ENCODE measurements at regions not wholly inside any gene's neighbourhood (a gene's known extent, or its start where the extent isn't known, plus 50 kb on each side); places are given as distances from the start of the nearest gene placed in this dataset.

DNA sequence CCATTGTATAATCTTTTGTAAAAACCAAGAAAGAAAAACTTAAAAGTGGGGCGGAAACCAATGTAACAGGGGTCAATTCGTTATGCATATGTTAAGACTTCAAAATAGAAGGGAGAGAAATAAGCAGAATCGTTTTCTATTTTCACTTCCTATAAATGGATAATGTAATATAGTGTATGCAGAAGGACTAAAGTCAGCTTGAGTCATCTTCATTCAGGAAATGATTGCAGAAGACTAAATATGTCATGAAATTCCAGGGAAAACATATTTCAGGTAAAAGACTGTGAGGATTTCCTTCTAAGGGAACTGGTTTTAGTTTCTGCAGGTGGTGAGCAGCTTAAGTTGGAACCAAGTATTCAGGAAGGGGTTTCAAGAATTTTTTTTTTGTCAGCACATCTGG, 753.3 kb downstream of the IRX1 start:
- DNase-seq = no peak

DNA sequence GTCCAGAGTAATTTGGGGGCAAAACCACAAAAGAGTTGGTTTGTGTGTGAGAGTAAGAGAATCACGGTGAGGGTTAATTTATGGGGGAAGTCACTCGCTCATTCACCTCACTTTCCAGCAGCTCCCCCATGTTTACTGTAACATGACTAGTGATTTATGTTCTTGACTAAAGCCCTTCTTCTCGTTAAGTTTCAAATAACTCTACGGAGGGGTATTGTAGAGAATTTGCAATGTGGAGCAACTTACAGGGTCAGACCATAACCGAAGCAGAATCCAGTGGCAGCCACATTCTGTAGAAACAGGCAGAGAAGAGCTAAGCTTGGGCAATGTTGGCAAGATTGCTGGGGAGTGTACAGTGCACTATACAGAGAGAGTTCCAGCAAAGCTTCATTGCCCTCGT, 760.6 kb downstream of the IRX1 start:
- no peak for DNase-seq

DNA sequence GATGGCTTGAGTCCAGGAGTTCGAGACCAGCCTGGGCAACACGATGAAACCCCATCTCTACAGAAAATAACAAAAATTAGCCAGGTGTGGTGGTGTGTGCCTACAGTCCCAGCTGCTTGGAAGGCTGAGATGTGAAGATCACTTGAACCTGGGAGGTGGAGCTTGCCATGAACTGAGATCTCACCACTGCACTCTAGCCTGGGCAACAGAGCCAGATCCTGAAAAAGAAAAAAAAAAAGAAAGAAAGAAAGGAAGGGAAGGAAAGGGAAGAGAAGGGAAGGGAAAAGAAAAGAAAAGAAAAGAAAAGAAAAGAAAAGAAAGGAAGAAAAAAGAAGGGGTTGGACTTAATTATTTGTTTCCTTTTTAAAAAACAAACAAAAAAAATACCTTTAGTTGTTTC, 764.2 kb downstream of the IRX1 start:
- DNase-seq = no peak

DNA sequence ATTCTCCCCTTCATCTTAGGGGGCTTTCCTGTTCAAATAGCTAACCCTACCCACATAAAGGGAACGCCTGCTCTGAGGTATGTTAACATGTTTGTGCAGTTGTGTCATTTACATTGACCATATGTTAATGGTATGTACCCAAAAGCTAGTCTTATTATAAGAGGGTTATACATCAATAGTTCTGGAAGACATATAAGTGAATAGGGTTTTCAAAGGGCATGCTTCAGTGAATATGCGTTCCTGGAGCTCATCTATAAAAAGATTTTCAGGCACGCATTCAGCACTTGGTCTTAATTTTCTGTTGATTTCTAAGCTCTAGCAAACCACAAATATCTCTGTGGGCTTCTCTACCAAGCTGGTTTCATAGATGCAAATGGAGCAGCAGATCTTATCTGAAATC, 766.1 kb downstream of the IRX1 start:
- DNase-seq = no peak

DNA sequence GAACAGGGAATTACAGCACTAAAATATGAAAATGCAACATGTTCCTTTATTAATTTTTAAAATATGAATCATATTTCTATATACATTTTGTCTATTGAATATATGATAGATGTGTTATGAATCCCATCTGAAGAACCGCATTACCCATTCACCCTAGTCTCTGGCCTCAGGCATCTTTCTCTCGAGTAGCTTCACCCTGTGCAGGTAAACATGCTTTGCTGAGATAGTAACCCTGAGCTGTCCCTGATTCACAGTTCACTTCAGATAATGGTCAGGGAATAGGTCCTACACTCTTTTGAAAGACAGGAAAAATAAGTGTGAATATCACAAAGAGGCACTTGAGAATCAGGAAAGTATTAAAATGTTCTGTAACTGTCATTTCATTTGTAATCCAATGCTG, 766.8 kb downstream of the IRX1 start:
- no peak for DNase-seq

DNA sequence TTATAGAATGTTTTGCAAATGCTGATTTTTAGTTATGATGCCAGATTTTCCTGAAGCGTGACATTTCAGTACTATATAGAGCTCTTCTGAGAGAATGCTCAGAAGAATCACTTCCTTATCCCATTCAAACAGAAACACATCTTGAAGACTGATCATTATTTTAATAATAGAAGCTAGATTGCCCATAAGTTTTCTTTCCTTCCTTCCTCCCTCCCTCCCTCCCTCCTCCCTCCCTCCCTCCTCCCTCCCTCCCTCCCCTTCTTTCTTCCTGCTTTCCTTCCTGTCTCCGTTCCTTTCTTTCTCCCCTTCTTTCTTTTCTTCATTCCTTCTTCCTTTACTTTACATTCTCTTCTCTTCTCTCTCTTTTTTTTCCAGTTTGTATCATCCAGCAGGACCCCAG, 767.4 kb downstream of the IRX1 start:
- DNase-seq = no peak

DNA sequence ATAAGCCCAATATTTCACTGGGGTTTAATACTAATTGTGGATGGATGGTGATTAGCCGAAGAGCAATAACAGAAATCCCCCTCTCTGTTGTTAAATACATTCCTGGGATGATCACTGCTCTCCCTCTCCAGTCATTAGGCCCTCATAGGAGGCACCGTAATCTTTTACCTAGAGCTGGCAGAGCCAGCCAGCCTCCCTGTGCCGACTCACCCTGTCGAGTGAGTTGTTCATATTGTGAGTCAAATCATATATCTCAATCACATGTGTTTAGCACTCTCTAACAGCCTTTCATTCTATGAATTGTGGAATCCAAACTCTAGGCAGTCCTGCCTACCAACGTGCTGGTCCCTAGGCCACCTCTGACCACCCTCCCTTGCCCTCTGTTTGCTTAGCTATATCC, 771.0 kb downstream of the IRX1 start:
- DNase-seq = no peak

DNA sequence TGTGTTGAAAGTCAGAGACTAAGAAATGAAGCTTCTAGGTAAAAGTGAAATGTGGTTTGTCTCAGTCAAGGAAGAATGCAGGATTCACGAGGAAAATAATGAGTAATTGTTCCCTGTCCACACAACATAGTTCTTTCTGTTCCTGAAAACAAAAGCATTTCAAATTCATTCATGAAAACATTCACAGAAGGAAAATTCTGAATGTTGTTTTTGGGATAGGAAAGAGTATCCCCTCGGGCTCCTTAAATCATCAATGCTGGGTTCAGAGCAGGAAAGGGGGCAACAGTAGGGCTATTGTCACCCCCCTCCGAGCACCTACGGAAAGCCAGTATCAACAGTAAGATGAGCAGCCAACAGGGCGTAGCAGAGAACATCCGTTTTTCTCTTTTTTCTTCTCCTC, 769.9 kb upstream of the ADAMTS16 start:
- DNase-seq = no peak

DNA sequence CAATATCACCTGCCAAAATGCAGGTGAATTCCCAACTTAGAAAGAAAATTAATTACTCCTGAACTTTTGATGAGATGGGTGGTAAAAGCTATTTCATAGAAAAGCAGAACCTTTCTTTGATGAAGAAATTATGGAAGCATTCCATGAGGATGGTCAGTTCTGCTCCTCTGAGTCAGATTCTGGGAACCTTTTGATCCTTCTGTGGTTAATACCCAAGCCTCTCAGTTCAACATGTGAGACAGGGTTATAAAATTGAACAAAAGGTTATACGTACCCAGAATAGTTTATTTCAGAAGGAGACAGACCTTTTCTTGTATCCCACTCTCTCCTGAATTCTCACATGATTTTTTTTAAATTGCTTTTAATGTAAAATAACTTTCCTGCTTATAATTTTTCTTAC, 767.6 kb upstream of the ADAMTS16 start:
- DNase-seq = no peak

DNA sequence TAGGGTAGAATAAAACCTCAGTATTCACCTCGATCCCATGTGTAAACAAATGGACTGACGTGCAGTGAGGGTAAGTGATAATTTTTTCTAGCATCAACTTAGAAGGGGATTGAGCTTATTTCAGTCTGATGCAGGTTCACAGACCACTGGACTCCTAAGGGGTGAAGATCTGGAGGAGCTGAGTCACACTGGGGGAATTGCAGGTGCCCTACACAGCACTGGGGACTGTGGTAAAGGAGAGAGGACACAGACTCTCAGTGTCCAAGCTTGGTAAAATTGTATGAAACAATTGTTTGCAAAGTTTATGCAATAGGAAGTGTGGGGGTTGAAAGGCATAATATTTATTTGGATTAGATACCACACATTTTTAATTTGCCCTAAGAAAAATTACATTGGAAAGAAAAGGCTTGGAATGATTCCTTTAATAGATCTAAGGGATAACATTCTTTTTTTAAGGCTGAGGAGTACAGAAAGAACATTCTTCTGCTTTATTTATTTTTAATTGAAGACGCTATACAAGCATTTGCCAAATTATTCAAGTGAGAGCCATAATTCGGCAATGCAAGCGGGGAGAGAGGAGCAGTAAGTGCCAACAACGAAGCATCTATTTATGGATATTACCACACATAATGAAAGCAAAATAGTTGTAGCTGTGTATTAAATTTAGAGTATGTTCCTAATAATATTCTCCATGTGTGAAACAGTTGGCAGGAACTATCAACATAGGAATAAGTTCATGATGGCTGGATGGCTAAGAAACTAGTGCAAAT, 766.9 kb upstream of the ADAMTS16 start:
- DNase-seq = no peak

DNA sequence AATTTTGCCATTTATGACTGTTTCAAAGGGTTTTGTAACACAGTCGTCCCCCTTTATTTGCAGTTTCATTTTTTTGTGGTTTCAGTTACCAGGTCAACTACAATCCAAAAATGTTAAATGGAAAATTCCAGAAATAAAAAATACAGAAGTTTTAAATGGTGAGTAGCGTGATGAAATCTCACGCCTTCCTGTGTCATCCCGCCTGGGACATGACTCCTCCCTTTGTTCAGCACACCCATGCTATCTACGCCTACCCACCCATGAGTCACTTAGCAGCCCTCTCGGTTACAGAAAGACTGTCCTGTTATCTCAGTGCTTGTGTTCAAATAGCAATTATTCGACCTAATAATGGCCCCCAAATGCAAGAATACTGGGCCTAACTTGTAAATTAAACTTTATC, 765.3 kb upstream of the ADAMTS16 start:
- no peak for DNase-seq

DNA sequence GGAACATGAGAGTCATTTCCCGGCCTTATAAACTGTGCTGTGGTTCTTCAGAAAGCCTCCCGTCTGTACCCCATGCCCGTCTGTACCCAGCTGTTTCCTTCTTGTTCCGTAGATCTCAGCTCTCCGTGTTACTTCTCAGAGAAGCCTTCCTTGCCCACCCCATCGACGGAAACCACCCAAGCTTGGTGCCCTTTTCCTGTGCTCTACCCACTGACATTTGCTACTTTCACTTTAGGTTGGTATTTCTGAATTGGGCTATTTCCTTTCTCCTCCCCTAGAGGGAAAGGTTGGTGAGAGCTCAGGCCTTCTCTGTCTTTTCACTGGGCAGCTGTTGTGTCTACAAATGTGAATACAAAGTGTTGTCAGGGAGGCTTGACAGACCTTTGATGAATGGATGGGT, 764.5 kb upstream of the ADAMTS16 start:
- DNase-seq = no peak

DNA sequence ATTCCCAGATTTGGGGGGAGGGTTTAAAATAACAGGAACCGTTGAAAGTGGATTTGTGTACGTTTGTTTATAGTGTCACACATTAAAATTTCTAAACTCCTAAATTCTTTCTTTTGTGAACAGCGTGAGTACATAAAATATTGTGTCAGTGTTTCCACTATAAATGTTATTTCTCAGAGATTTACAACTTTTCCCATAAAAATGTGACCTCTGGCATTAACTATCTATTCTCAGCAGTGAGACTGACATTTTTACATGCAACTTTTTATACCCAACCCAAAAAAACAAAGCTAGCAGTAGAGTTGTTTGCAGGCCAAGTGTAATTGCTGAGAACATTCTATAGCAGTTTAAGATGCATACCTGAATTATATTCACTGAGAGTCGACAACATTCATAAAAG, 757.0 kb upstream of the ADAMTS16 start:
- no peak for DNase-seq

DNA sequence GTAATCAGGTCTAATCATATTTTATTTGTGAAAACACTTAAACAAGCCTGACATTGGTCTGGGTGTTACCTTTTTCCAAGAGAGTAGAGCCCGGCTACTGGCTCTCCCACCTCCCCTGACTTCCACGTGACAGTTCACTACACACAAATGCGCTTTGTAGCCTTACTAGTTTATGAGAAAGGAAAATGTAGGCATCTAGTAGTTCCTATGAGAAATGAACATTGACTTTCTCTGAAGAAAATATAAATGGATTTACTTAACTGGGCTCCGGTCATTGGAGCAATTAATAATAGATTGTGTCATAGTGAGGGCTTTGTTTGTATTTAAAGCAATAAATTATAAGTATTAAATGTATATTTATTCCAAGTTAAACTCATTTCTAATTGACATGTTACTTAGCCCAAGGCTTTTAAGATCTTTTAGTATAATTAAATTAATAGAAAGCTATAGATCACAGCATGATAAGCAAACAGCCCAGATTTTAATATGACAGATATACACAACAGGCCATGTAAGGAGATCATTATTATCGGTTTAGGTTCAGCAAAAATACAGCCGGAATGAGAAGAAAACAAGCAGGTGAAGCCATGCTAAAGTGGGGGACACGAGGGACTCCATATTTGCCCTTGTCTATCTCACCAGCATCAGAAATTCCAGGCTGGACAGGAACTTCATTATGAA, 756.5 kb upstream of the ADAMTS16 start:
- no peak for DNase-seq

DNA sequence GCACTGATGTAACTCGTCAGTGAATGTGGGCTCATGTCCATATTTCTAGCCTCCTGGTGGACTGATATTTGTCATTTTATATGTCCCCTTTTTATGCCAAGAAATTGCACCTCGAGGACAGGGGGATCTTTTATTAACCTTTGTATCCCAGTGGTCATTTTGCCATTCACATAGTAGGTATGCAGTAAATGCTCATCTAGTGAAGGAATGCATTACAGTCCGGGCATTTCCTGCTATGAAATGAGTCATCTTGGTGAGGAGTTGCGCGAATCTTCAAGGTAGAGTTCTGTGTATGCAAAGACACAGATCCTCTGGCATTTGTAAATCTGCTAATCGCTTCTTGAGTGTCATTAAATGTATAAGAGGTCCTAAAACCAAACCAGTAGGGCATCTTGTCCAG, 755.5 kb upstream of the ADAMTS16 start:
- no peak for DNase-seq

DNA sequence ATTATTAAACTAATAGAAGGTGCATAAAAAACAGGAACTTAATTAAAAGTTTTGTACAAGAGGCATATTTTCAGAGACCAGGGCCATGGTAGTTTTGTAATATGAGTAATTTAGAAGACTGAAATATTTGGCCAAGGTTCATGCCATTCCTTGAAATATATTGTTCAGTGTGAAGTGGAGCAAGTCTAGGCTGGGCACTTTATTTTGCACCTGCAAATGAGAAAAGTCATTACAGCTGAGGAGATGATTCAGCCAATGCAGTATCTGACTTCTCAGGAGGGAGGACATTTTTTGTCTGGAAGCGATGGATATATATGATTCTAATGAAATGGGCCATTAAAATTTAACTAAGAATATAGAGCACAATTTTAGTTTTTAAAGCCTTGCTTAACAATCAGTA, 754.0 kb upstream of the ADAMTS16 start:
- DNase-seq = no peak

DNA sequence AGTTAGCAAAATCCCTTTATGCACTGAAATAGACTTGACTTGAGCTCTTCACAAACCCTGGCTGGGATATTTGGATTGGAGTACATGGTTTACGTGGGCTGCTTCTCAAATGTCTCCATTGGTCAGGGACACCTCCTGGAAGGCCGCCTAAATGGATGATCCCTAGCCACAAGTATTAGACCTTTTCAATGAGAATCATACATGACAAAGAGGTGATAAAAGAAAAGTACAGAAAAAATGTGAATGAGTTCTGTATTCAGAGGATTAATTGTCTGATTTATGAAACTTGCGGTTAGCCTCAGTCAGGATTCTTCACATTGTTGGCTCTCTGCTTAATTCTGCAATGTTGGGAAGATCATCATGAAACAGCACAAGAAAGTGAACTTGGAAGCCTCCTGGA, 752.8 kb upstream of the ADAMTS16 start:
- no peak for DNase-seq

DNA sequence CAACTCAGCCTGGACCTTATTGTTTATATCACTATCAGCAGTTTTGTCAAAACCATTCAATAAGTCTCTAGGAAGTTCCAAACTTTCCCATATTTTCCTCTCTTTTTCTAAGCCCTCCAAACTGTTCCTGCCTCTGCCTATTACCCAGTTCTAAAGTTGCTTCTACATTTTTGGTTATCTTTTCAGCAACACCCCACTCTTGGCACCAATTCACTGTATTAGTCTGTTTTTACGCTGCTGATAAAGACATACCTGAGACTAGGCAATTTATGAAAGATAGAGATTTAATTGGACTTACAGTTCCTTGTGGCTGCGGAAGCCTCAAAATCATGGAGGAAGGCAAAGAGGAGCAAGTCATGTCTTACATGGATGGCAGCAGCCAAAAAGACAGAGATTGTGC, 744.4 kb upstream of the ADAMTS16 start:
- DNase-seq = no peak

DNA sequence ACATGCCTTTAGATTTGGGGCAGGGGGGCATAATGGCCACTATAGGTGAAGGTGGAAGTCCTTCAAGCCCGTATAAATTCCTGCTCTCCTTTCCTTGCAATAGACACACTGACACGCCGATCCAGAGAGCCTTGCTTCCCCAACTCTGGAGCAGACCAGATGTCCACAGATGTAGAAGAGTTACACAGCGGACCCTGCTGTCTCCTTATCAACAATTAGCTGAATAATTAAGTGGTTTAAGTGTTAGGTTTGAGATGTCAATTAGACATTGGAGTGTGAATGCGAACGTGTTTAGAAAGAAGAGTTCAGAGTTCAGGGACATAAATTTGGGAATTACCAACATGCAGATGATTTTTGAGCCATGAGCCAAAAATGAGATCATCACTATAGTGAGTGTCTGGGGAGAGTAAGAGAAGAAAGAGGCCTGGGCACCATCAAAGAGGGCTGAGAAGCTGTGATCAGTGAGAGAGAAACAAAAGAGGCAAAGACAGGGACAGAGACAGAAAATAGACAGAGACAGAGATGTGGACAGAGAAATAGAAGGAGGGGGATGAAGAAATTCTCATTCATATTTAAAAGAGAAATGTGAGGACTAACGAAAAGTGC, 734.4 kb upstream of the ADAMTS16 start:
- DNase-seq = no peak

DNA sequence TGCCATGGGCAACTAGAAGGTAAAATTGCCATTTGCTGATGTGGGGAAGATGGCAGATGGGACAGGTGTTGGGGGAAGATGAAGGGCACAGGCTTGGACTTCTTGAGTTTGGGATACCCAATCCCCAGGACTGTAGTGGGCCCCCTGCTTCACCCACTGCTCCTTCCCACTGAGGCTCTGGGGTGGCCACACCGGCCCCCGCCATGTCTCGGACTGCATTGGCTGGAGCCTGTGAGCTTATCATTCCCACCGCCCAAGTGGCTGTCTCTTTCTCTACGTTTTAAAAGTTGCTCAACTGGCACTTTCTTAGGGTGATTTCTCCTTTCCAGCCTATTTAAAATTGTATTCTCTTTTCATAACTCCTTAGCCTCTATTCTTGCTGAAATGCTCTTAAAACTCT, 730.0 kb upstream of the ADAMTS16 start:
- DNase-seq = no peak

DNA sequence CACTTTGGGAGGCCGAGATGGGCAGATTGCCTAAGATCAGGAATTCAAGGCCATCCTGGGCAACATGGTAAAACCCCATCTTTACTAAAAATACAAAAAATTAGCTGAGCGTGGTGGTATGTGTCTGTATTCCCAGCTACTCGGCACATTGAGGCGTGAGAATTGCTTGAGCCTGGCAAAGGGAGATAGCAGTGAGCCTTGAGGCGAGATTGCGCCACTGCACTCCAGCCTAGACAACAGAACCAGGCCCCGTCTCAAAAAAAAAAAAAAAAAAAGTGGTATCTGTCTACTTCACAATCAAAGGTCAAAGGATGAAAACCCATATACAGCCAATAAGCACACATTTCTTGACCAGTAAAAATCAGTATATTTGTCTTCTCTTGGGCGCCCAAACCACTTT, 728.5 kb upstream of the ADAMTS16 start:
- no peak for DNase-seq

DNA sequence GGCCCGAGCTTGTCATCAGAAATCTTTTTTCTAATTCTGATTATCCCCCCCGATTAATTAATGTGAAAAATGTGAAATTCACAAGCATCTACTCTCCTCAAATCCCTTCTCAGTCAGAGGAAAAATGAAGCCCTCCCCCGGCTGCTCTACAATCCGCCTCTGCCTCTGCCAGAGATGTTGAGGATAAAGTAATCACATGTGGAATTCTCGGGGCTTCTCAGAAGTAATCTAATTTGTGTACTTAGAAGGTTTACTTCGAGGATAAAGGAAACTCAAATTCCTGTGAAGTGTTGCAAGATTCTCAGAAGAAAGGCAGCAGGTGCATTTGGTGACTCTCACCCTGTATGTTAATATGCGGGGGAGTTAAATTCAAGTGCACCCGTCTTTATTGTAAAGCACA, 726.1 kb upstream of the ADAMTS16 start:
- DNase-seq = no peak

DNA sequence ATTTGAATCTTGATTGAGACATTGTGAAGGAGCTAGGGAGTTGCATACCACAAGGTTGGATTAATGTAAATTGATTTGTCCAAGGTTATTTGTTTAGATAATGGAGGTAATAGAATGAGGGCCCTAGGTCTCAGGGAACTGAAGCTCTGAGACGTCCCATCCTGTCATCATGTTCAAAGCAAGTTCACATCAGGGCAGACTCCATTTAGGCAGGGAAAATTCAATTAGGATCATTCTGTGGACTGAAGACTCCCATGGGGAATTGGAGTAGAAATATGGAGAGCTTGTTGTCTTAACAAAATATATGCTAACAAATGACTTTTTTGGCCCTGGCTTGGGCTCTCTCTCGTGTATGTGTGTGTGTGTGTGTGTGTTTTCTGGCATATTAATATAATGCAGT, 722.0 kb upstream of the ADAMTS16 start:
- DNase-seq = no peak

DNA sequence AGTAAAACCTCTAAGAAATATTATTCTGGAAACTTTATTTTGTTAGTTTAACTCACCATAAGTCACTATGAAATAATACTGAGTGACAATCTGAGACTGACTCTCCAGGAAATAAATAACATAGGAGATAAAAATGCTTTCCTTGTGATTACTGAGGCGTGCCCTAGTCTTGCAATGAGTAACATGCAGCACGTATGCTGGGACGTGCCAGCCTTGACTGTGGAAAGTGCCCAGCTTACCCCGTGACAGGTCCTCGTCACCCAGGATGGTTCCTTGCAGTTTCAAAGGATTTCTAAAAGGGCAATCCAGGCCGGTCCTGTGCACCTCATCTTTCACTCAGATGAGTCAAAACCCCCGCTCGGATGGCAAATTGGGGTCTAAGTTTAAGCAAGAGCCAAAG, 720.8 kb upstream of the ADAMTS16 start:
- DNase-seq = no peak

DNA sequence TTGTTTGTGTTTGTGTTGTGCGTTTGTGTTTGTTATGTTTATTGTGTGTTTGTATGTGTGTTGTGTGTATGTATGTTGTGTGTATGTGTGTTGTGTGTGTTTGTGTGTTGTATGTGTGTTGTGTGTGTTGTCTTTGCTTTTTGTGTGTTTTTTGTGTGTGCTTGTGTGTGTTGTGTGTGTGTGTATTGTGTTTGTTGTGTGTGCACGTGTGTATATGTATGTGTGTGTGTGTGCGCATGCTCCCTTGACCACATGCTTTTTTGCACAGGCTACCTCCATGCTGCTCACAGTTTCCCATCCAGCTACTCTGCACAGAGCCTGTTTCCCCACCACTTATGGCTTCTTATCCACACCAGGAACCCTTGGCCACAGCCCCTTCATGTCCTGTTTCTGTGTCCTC, 720.0 kb upstream of the ADAMTS16 start:
- DNase-seq = no peak

Measured in activated CD4-positive, CD25-positive, alpha-beta regulatory T cell (primary cell).